ENCODE measurements at regions not wholly inside any gene's neighbourhood (a gene's known extent, or its start where the extent isn't known, plus 50 kb on each side); places are given as distances from the start of the nearest gene placed in this dataset.

GRCh38 chr5:100731768-100732167 is 171.3 kb downstream of the ST8SIA4 start:
- TF ChIP-seq CTCF (IDR thresholded peaks at IDR 0.05) (no peak), EZH2 (IDR thresholded peaks at IDR 0.05; ENCODE audit: borderline replicate concordance, insufficient read depth, low read depth, low read length, poor library complexity, severe bottlenecking) (no peak)

Data from B cell (primary cell).